Activated CD8-positive, alpha-beta memory T cell treated with anti-CD3 and anti-CD28 coated beads, Interleukin-2, amount 50 U/mL, for 4 hours (primary cell): ENCODE measurements at regions not wholly inside any gene's neighbourhood (a gene's known extent, or its start where the extent isn't known, plus 50 kb on each side); places are given as distances from the start of the nearest gene placed in this dataset.

Experiments used
- DNase-seq: peaks from one replicate; pipeline ENCODE4 v3.0.0-alpha.2; 2020

- DNase-seq, result no peak
These were observed 71.8 kb upstream of the ATL2 start for GRCh38 chr2:38448692-38449410.

GRCh38 chr2:38446906-38447561 lies 70.0 kb upstream of the ATL2 start:
- no peak for DNase-seq

- DNase-seq, result no peak
These were observed 69.3 kb upstream of the ATL2 start for GRCh38 chr2:38446418-38446817.

- no peak for DNase-seq
These were observed 67.2 kb upstream of the ATL2 start for GRCh38 chr2:38444247-38444646.

- DNase-seq, result no peak
These were observed 65.8 kb upstream of the ATL2 start for GRCh38 chr2:38442643-38443541.

- no peak for DNase-seq
These were observed 64.3 kb upstream of the ATL2 start for GRCh38 chr2:38441346-38441745.

GRCh38 chr2:38440655-38441054 lies 63.6 kb upstream of the ATL2 start:
- DNase-seq, result no peak

- no peak for DNase-seq
These were observed 62.8 kb upstream of the ATL2 start for GRCh38 chr2:38439863-38440262.

- no peak for DNase-seq
These were observed 62.0 kb upstream of the ATL2 start for GRCh38 chr2:38438883-38439612.

GRCh38 chr2:38438133-38438882 lies 61.2 kb upstream of the ATL2 start:
- DNase-seq, result no peak

GRCh38 chr2:38436227-38436664 lies 59.2 kb upstream of the ATL2 start:
- no peak for DNase-seq

- no peak for DNase-seq
These were observed 58.7 kb upstream of the ATL2 start for GRCh38 chr2:38435775-38436174.

- no peak for DNase-seq
These were observed 57.5 kb upstream of the ATL2 start for GRCh38 chr2:38434595-38434994.

GRCh38 chr2:38433607-38433975 lies 56.5 kb upstream of the ATL2 start:
- no peak for DNase-seq

GRCh38 chr2:38432820-38433606 lies 55.9 kb upstream of the ATL2 start:
- DNase-seq, result no peak

GRCh38 chr2:38430597-38431207 lies 53.6 kb upstream of the ATL2 start:
- DNase-seq, result no peak

GRCh38 chr2:38430196-38430595 lies 53.1 kb upstream of the ATL2 start:
- DNase-seq, result no peak

- no peak for DNase-seq
These were observed 50.9 kb upstream of the ATL2 start for GRCh38 chr2:38427936-38428335.

GRCh38 chr2:38427054-38427453 lies 50.0 kb upstream of the ATL2 start:
- DNase-seq, result no peak
